ENCODE measurements at regions not wholly inside any gene's neighbourhood (a gene's known extent, or its start where the extent isn't known, plus 50 kb on each side); places are given as distances from the start of the nearest gene placed in this dataset.

DNA sequence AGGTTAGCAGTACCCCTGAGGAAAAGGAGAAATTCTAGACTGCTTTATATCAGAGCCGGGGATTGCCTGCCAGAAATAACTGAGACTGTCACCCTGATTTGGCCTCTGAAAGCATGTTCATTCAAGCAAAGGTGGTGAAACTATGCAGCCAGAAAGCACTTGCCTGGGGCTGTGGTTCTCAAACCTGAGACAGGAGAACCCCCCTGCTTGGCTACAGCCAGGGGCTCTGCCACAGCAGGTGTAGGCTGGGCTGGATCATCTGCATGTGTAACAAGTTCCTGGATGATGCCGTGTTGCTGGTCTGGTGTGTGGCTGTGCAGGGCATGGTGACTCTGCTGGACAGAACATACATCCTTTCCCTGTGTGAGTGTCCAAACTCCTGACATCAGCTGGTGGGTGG, 157.8 kb downstream of the NXNL2 start:
- DNase-seq (ENCODE audit: low spot score in 2 of 2) (no peak), ATAC-seq (ENCODE audit: low read depth) (no peak)
- Mint-ChIP-seq H3K27me3 (peaks cover 3% of the 10 kb centered on the region), H3K36me3 (no peaks in the 10 kb centered on the region), H3K27ac (no peak overlapping the region), H3K4me1 (no peaks in the 10 kb centered on the region), H3K9me3 (peaks cover 4% of the 10 kb centered on the region), H3K4me3 (no peak overlapping the region)

DNA sequence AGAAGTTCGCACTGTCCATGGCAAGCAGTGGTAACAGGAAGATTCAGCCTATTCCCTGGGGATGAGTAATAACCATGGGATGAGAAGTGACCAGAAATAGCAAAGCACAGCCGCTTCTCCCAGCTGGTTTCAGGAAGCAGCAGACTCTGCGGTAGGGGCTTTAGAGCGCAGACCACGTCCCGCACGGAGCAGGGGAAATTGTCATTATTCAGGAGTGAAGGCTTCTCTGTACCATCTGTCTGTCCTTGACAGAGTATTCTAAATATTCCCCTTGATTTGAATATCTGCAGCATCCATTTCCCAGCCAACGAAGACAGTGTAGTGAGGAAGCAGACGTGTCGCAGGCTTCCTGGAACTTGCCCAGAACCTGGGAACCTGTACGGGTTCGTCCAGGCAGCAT, 159.6 kb downstream of the NXNL2 start:
- Mint-ChIP-seq H3K4me1 (no peaks in the 10 kb centered on the region), H3K9me3 (peaks cover 5% of the 10 kb centered on the region), H3K4me3 (no peak overlapping the region), H3K36me3 (no peaks in the 10 kb centered on the region), H3K27me3 (peaks cover 3% of the 10 kb centered on the region), H3K27ac (no peak overlapping the region)
- ATAC-seq (ENCODE audit: low read depth), result no peak
- DNase-seq (ENCODE audit: low spot score in 2 of 2), result no peak

DNA sequence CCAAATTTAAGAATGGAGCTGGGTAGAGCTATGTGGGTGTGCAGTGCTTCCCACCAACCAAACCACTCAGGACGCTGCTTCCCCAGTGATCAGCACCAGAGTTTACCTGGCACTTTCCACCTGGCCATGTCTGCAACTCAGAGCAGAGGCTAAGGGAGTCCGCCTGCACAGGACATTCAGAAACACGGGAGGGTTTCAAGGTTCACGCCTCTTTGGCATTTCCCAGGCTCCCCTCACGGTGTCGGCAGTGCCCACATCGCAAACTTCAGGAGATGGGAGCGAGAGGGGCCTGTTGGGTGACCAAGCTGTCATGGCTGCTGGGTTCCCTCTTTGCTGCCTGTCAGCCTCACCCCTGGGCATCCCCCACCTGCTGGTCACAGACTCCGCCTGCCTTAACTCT, 161.5 kb downstream of the NXNL2 start:
- Mint-ChIP-seq H3K27ac (no peak overlapping the region), H3K9me3 (peaks cover 5% of the 10 kb centered on the region), H3K4me3 (no peak overlapping the region), H3K27me3 (peaks cover 3% of the 10 kb centered on the region), H3K36me3 (no peaks in the 10 kb centered on the region), H3K4me1 (no peaks in the 10 kb centered on the region)
- no peak for ATAC-seq (ENCODE audit: low read depth)
- DNase-seq (ENCODE audit: low spot score in 2 of 2), result no peak

DNA sequence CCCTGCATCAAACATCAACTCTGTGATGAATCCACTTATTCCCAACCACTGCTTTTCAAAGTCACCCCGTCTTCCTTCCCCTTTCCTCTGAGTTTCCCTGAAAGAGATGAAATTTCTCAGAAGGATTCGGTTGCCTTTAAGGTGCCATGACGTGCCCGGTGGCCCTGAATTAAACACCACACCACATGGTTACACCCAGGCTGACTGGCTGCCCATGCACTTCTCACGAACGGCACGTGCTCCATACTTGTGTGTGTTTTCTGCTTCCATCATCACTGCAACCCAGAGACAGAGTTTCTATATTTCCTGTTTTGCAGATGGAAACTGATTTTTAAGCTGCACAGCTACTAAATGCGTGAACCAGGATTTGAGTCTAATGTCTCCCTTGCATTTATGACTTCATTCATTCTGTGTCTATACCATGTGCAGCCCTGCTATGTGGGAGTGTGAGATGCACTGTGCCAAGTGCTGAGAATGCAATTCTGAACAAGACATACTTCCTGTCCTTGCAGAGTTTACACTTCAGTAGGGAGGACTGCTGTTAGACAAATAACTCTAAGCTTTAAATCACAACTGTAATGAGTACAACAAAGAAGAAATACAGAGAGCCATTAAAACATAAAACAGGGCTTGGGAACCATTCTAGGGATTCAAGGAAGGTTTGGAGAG, 162.9 kb downstream of the NXNL2 start:
- Mint-ChIP-seq H3K36me3 (no peaks in the 10 kb centered on the region), H3K9me3 (peaks cover 5% of the 10 kb centered on the region), H3K4me1 (no peaks in the 10 kb centered on the region), H3K27ac (no peak overlapping the region), H3K27me3 (peaks cover 7% of the 10 kb centered on the region), H3K4me3 (no peak overlapping the region)
- DNase-seq (ENCODE audit: low spot score in 2 of 2) (no peak), ATAC-seq (ENCODE audit: low read depth) (no peak)

DNA sequence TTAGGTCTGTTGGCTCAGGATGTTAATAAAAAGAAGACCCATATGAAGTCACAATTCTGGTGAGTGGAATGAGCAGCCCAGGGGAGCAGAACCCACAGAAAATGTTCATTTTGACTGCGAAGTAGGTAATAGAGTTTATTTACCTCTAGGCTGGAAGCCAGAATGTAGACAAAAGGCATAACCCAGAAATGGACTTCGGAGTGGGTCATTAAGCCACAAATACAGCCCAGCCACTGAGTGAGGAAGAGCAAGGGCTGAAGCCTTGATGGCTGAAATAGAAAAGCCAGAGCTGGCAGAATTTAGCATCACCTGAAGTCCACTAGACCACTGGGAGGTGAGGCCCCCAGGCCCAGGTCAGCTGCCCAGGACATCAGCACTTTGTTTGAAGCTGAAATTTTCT, 168.0 kb downstream of the NXNL2 start:
- Mint-ChIP-seq H3K27me3 (peaks cover 4% of the 10 kb centered on the region), H3K36me3 (no peaks in the 10 kb centered on the region), H3K27ac (no peak overlapping the region), H3K9me3 (peaks cover 4% of the 10 kb centered on the region), H3K4me1 (no peaks in the 10 kb centered on the region), H3K4me3 (no peak overlapping the region)
- no peak for ATAC-seq (ENCODE audit: low read depth)
- DNase-seq (ENCODE audit: low spot score in 2 of 2), result no peak

DNA sequence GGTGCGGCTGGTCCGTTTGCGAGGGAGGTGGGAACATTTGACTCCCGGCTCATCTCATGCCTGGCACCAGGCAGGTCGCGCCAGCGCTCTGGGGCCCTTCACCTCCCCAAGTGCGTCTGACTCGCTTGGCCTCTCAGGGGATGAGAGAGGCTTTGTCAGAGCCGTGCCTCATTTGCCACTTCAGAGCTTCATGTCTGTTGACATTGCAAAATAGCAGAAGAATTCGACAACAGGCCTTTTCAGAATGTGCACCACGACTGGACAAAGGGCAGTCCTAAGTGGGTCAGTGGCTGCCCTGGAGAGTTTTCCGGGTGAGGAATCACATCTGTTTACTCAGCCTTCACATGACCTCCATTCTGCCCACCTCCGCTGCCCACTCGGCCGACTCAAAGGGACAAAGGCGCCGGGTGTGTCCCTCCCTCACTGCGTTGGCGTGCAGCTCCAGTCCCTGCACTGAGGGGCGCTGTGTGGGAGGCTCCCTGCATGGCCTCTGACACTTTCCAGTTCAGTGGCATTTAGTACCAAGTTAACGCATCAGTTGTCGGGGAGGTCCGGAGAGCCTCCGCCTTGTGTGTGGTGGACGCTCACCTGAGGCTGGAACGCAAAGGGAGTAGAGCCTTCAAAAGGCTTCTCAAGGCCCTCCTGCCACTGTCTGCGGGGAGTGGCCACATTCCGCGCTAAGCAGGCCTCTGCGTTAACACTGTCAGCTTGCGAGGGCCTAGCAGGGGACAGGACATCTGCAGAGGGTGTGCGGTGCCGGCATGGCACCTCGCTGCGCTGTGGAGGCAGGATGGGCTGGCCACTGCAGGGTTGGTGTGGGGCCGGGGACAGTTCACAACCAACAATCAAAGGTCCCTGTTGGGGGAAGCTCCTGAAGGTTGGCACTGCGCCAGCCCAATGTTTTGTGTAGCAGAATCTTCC, 171.5 kb downstream of the NXNL2 start:
- no peak overlapping the region for H3K27ac Mint-ChIP-seq
- no peaks in the 10 kb centered on the region for H3K36me3 Mint-ChIP-seq
- no peaks in the 10 kb centered on the region for H3K4me1 Mint-ChIP-seq
- DNase-seq (ENCODE audit: low spot score in 2 of 2) (no peak), ATAC-seq (ENCODE audit: low read depth) (no peak)
- peaks cover 4% of the 10 kb centered on the region for H3K27me3 Mint-ChIP-seq
- H3K4me3 Mint-ChIP-seq, result no peak overlapping the region
- H3K9me3 Mint-ChIP-seq, result peaks cover 3% of the 10 kb centered on the region

GRCh38 chr9:88710449-88710848, 175.5 kb downstream of the NXNL2 start:
- peaks cover 7% of the 10 kb centered on the region for H3K9me3 Mint-ChIP-seq
- H3K36me3 Mint-ChIP-seq, result no peaks in the 10 kb centered on the region
- H3K27ac Mint-ChIP-seq, result no peak overlapping the region
- H3K27me3 Mint-ChIP-seq, result peaks cover 1% of the 10 kb centered on the region
- no peaks in the 10 kb centered on the region for H3K4me1 Mint-ChIP-seq
- H3K4me3 Mint-ChIP-seq, result no peak overlapping the region
- no peak for DNase-seq (ENCODE audit: low spot score in 2 of 2)
- no peak for ATAC-seq (ENCODE audit: low read depth)

GRCh38 chr9:88711719-88712118, 176.7 kb downstream of the NXNL2 start:
- no peak overlapping the region for H3K27ac Mint-ChIP-seq
- ATAC-seq (ENCODE audit: low read depth), result no peak
- H3K4me1 Mint-ChIP-seq, result no peaks in the 10 kb centered on the region
- peaks cover 1% of the 10 kb centered on the region for H3K27me3 Mint-ChIP-seq
- H3K36me3 Mint-ChIP-seq, result no peaks in the 10 kb centered on the region
- H3K4me3 Mint-ChIP-seq, result no peak overlapping the region
- DNase-seq (ENCODE audit: low spot score in 2 of 2), result no peak
- peaks cover 7% of the 10 kb centered on the region for H3K9me3 Mint-ChIP-seq

DNA sequence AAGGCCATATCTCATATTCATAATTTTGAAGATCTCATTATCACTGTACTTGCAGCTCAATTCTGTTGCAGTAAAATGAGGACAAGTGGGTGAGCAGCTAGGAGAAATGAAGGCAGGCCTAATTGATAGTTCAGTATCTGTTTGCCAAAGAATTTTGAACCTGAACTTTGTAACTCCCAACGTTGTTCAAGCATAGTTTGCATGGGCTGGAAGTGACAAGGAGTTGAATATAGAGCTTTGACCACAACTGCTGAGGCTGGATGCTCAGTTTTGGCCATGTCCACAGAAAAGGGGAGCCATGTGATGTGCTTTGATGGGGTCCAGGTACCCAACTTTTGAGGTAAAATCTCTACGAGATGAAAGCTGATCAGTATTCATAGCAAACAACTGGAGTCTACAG, 177.5 kb downstream of the NXNL2 start:
- Mint-ChIP-seq H3K36me3 (no peaks in the 10 kb centered on the region), H3K4me1 (no peaks in the 10 kb centered on the region), H3K27me3 (peaks cover 1% of the 10 kb centered on the region), H3K27ac (no peak overlapping the region), H3K4me3 (no peak overlapping the region), H3K9me3 (peaks cover 7% of the 10 kb centered on the region)
- no peak for DNase-seq (ENCODE audit: low spot score in 2 of 2)
- no peak for ATAC-seq (ENCODE audit: low read depth)

DNA sequence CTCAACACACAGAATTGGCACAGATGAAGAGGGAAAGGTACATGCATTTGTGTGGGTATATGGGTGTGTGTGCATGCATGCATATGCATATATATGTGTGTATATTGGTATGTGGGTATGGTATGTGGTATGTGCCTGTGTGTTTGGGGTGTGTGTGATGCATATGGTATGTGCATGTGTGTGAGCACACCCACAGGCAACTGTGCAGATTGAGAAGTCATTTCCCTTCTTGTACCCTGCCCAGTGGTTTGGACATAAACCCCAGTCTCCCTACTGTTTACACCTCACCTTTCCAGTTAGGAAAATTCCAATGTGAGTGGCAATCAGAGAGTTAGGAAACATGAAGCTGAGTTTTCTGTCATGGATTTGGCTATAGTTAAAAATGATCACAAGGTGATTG, 178.0 kb downstream of the NXNL2 start:
- ATAC-seq (ENCODE audit: low read depth), result no peak
- H3K9me3 Mint-ChIP-seq, result peaks cover 4% of the 10 kb centered on the region
- no peaks in the 10 kb centered on the region for H3K36me3 Mint-ChIP-seq
- peaks cover 1% of the 10 kb centered on the region for H3K27me3 Mint-ChIP-seq
- H3K4me1 Mint-ChIP-seq, result no peaks in the 10 kb centered on the region
- no peak overlapping the region for H3K4me3 Mint-ChIP-seq
- no peak overlapping the region for H3K27ac Mint-ChIP-seq
- no peak for DNase-seq (ENCODE audit: low spot score in 2 of 2)

DNA sequence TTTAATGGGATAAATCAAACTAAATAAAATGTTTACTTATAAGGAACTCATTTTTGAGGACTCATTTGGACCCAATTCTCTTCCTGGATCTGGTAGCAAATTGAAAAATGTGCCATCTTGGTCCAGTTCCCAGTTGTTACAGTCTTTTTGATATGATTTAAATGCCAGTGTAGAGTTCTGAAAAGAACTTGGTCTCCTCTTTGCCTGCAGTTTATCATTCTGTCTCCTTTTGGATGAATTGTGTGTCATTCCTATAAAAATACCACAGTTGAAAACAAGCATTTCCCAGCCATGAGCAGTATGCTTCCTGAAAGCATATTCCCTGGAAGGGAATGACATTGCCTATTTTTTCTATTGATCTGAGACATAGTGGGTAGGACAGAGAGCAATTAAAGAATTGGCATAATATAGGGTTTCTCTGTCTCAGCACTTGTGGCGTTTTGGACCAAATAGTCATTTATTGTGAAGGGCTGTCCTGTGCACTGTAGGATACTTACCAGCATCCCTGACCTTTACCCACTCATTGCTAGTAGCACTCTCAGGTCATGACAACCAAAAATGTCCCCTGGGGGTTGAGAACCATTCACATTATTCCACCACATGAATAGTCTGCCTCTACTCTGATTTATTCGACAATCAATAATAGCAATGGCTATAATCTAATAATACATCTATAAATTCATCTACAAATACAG, 181.8 kb downstream of the NXNL2 start:
- no peak for DNase-seq (ENCODE audit: low spot score in 2 of 2)
- no peaks in the 10 kb centered on the region for H3K4me1 Mint-ChIP-seq
- peaks cover 4% of the 10 kb centered on the region for H3K9me3 Mint-ChIP-seq

GRCh38 chr9:88721025-88721424, 186.0 kb downstream of the NXNL2 start:
- Mint-ChIP-seq H3K4me3 (no peak overlapping the region), H3K27ac (no peak overlapping the region), H3K27me3 (peaks cover 1% of the 10 kb centered on the region), H3K36me3 (no peaks in the 10 kb centered on the region), H3K4me1 (no peaks in the 10 kb centered on the region), H3K9me3 (no peaks in the 10 kb centered on the region)
- no peak for DNase-seq (ENCODE audit: low spot score in 2 of 2)
- ATAC-seq (ENCODE audit: low read depth), result no peak

More for the DNA sequence above, 181.8 kb downstream of the NXNL2 start:
- Mint-ChIP-seq H3K4me3 (no peak overlapping the region), H3K36me3 (no peaks in the 10 kb centered on the region), H3K27ac (no peak overlapping the region), H3K27me3 (peaks cover 3% of the 10 kb centered on the region)
- no peak for ATAC-seq (ENCODE audit: low read depth)

GRCh38 chr9:88721495-88722279, 186.7 kb downstream of the NXNL2 start:
- Mint-ChIP-seq H3K4me1 (no peaks in the 10 kb centered on the region), H3K9me3 (no peaks in the 10 kb centered on the region), H3K27me3 (peaks cover 1% of the 10 kb centered on the region), H3K4me3 (no peak overlapping the region), H3K36me3 (no peaks in the 10 kb centered on the region), H3K27ac (no peak overlapping the region)
- DNase-seq (ENCODE audit: low spot score in 2 of 2), result no peak
- ATAC-seq (ENCODE audit: low read depth), result no peak

DNA sequence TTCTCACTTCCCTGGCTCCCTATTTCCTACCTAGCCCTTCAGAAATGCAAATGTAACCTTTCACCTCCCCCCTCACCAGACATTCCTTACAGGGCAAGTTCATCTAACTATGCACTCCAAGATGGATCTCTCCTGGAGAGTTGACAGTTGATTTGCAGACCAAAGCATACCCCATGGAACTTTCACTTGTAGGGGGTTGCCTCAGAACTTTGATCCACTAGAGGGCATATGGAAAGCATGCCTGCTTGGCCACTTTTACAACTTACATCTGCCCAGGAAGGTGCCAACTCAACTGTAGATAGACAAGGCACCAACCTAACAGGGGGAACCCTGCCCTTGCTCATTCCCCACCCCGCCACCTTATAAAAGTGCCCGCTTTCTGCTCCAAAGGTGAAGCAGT, 187.8 kb downstream of the NXNL2 start:
- Mint-ChIP-seq H3K4me1 (no peaks in the 10 kb centered on the region), H3K9me3 (peaks cover under 1% of the 10 kb centered on the region), H3K27ac (no peak overlapping the region), H3K4me3 (no peak overlapping the region), H3K36me3 (no peaks in the 10 kb centered on the region), H3K27me3 (peaks cover 1% of the 10 kb centered on the region)
- no peak for ATAC-seq (ENCODE audit: low read depth)
- DNase-seq (ENCODE audit: low spot score in 2 of 2), result no peak
